Femur (tissue), 1 donor: ENCODE measurements at regions not wholly inside any gene's neighbourhood (a gene's known extent, or its start where the extent isn't known, plus 50 kb on each side); places are given as distances from the start of the nearest gene placed in this dataset.

Experiments used
- DNase-seq: peaks from one replicate; pipeline ENCODE4 v3.0.0-alpha.2; 2017

- no peak for DNase-seq
These were observed 152.5 kb upstream of the BTG1 start for GRCh38 chr12:92297932-92298696.

GRCh38 chr12:92297405-92297804, 151.8 kb upstream of the BTG1 start:
- no peak for DNase-seq

- no peak for DNase-seq
These were observed 149.9 kb upstream of the BTG1 start for GRCh38 chr12:92295523-92295922.

- DNase-seq, result no peak
These were observed 149.2 kb upstream of the BTG1 start for GRCh38 chr12:92294676-92295440.

GRCh38 chr12:92292016-92292415, 146.4 kb upstream of the BTG1 start:
- DNase-seq, result no peak

GRCh38 chr12:92290886-92291285, 145.2 kb upstream of the BTG1 start:
- no peak for DNase-seq

- no peak for DNase-seq
These were observed 144.7 kb upstream of the BTG1 start for GRCh38 chr12:92290350-92290695.

GRCh38 chr12:92289629-92290349, 144.1 kb upstream of the BTG1 start:
- DNase-seq, result no peak

GRCh38 chr12:92288561-92288960, 142.9 kb upstream of the BTG1 start:
- DNase-seq, result peak; percentile 34

- DNase-seq, result no peak
These were observed 132.8 kb upstream of the BTG1 start for GRCh38 chr12:92278378-92278828.

GRCh38 chr12:92277795-92278194, 132.1 kb upstream of the BTG1 start:
- no peak for DNase-seq

- DNase-seq, result no peak
These were observed 130.6 kb upstream of the BTG1 start for GRCh38 chr12:92276276-92276675.

GRCh38 chr12:92275443-92276154, 130.0 kb upstream of the BTG1 start:
- no peak for DNase-seq

GRCh38 chr12:92273076-92273475, 127.4 kb upstream of the BTG1 start:
- no peak for DNase-seq

- no peak for DNase-seq
These were observed 126.7 kb upstream of the BTG1 start for GRCh38 chr12:92272061-92272964.

- DNase-seq, result no peak
These were observed 125.7 kb upstream of the BTG1 start for GRCh38 chr12:92271341-92271740.

GRCh38 chr12:92270521-92270920, 124.9 kb upstream of the BTG1 start:
- DNase-seq, result no peak

- DNase-seq, result no peak
These were observed 123.3 kb upstream of the BTG1 start for GRCh38 chr12:92268946-92269345.

- DNase-seq, result no peak
These were observed 116.0 kb upstream of the BTG1 start for GRCh38 chr12:92261692-92262091.

GRCh38 chr12:92261071-92261470, 115.4 kb upstream of the BTG1 start:
- DNase-seq, result no peak

- DNase-seq, result no peak
These were observed 114.1 kb upstream of the BTG1 start for GRCh38 chr12:92259696-92260251.

GRCh38 chr12:92259291-92259690, 113.6 kb upstream of the BTG1 start:
- no peak for DNase-seq
